ENCODE measurements at regions not wholly inside any gene's neighbourhood (a gene's known extent, or its start where the extent isn't known, plus 50 kb on each side); places are given as distances from the start of the nearest gene placed in this dataset.

- TF ChIP-seq ATF3 (IDR thresholded peaks at IDR 0.05; ENCODE audit: insufficient read depth, low read depth, low read length) (no peak), JUN (IDR thresholded peaks at IDR 0.05; ENCODE audit: low read depth, low read length) (no peak)
These were observed 209.7 kb upstream of the AUTS2 start (continued) for GRCh38 chr7:69388452-69389137.

Data from H1 (cell line).